Activated T-cell treated with anti-CD3 and anti-CD28 coated beads, Interleukin-2, amount 50 U/mL, for 4 hours (primary cell): ENCODE measurements at regions not wholly inside any gene's neighbourhood (a gene's known extent, or its start where the extent isn't known, plus 50 kb on each side); places are given as distances from the start of the nearest gene placed in this dataset.

Experiments
- ATAC-seq, 2 donors: fragments of 200-7000 bp; cut with Tn5 transposase; one replicate each; pipeline ENCODE4 v1.10.0; 2021
- DNase-seq: peaks from one replicate; pipeline ENCODE4 v3.0.0-alpha.2; 2020
- H3K27me3 Mint-ChIP-seq: one replicate; pipeline ENCODE4 v1.8.0; 2021; ENCODE audit warnings: low read depth, mixed read lengths
- H3K36me3 Mint-ChIP-seq: one replicate; pipeline ENCODE4 v1.8.0; 2022; ENCODE audit warnings: mixed read lengths; ENCODE audit not compliant: insufficient read depth
- H3K4me1 Mint-ChIP-seq: one replicate; pipeline ENCODE4 v1.8.0; 2021; ENCODE audit warnings: low read depth, mixed read lengths
- H3K4me3 Mint-ChIP-seq: one replicate; pipeline ENCODE4 v1.8.0; 2021; ENCODE audit warnings: mild to moderate bottlenecking, moderate library complexity, mixed read lengths
- H3K9me3 Mint-ChIP-seq: one replicate; pipeline ENCODE4 v1.8.0; 2021; ENCODE audit warnings: mixed read lengths

GRCh38 chr3:25021816-25022215 is 406.2 kb upstream of the RARB start:
- Mint-ChIP-seq H3K36me3 (no peaks in the 10 kb centered on the region), H3K4me3 (no peak overlapping the region), H3K9me3 (no peaks in the 10 kb centered on the region), H3K4me1 (no peaks in the 10 kb centered on the region), H3K27me3 (no peaks in the 10 kb centered on the region)
- ATAC-seq (no peak), DNase-seq (no peak)

GRCh38 chr3:25023876-25024275 is 404.2 kb upstream of the RARB start:
- Mint-ChIP-seq H3K9me3 (no peaks in the 10 kb centered on the region), H3K36me3 (no peaks in the 10 kb centered on the region), H3K4me1 (no peaks in the 10 kb centered on the region), H3K4me3 (no peak overlapping the region), H3K27me3 (no peaks in the 10 kb centered on the region)
- DNase-seq: no peak
- no peak for ATAC-seq

- Mint-ChIP-seq H3K9me3 (no peaks in the 10 kb centered on the region), H3K27me3 (no peaks in the 10 kb centered on the region), H3K4me3 (no peak overlapping the region), H3K36me3 (no peaks in the 10 kb centered on the region), H3K4me1 (no peaks in the 10 kb centered on the region)
- no peak for ATAC-seq
- DNase-seq: no peak
Observed at GRCh38 chr3:25025236-25025635, 402.8 kb upstream of the RARB start.

- H3K9me3 Mint-ChIP-seq: no peaks in the 10 kb centered on the region
- no peak for ATAC-seq
- H3K4me1 Mint-ChIP-seq: no peaks in the 10 kb centered on the region
- H3K36me3 Mint-ChIP-seq: no peaks in the 10 kb centered on the region
- no peak overlapping the region for H3K4me3 Mint-ChIP-seq
- DNase-seq: no peak
- H3K27me3 Mint-ChIP-seq: no peaks in the 10 kb centered on the region
Observed at GRCh38 chr3:25027650-25028049, 400.4 kb upstream of the RARB start.

- Mint-ChIP-seq H3K27me3 (no peaks in the 10 kb centered on the region), H3K4me3 (no peak overlapping the region), H3K36me3 (no peaks in the 10 kb centered on the region), H3K4me1 (no peaks in the 10 kb centered on the region), H3K9me3 (no peaks in the 10 kb centered on the region)
- no peak for DNase-seq
- no peak for ATAC-seq
Observed at GRCh38 chr3:25029820-25030219, 398.2 kb upstream of the RARB start.

- Mint-ChIP-seq H3K4me1 (no peaks in the 10 kb centered on the region), H3K9me3 (no peaks in the 10 kb centered on the region), H3K4me3 (no peak overlapping the region), H3K27me3 (no peaks in the 10 kb centered on the region), H3K36me3 (no peaks in the 10 kb centered on the region)
- ATAC-seq (no peak), DNase-seq (no peak)
Observed at GRCh38 chr3:25032344-25032743, 395.7 kb upstream of the RARB start.

GRCh38 chr3:25033407-25034029 is 394.5 kb upstream of the RARB start:
- Mint-ChIP-seq H3K4me3 (no peak overlapping the region), H3K4me1 (no peaks in the 10 kb centered on the region), H3K36me3 (no peaks in the 10 kb centered on the region), H3K27me3 (no peaks in the 10 kb centered on the region), H3K9me3 (no peaks in the 10 kb centered on the region)
- no peak for DNase-seq
- ATAC-seq: no peak

- Mint-ChIP-seq H3K4me1 (no peaks in the 10 kb centered on the region), H3K27me3 (no peaks in the 10 kb centered on the region), H3K36me3 (no peaks in the 10 kb centered on the region), H3K4me3 (no peak overlapping the region), H3K9me3 (no peaks in the 10 kb centered on the region)
- DNase-seq: no peak
- ATAC-seq: no peak
Observed at GRCh38 chr3:25035526-25035925, 392.5 kb upstream of the RARB start.

- H3K4me3 Mint-ChIP-seq: no peak overlapping the region
- no peaks in the 10 kb centered on the region for H3K27me3 Mint-ChIP-seq
- no peaks in the 10 kb centered on the region for H3K36me3 Mint-ChIP-seq
- ATAC-seq: no peak
- DNase-seq: no peak
- H3K9me3 Mint-ChIP-seq: no peaks in the 10 kb centered on the region
- no peaks in the 10 kb centered on the region for H3K4me1 Mint-ChIP-seq
Observed at GRCh38 chr3:25036633-25037032, 391.4 kb upstream of the RARB start.

- ATAC-seq (no peak), DNase-seq (no peak)
- Mint-ChIP-seq H3K4me1 (no peaks in the 10 kb centered on the region), H3K4me3 (no peak overlapping the region), H3K27me3 (no peaks in the 10 kb centered on the region), H3K9me3 (no peaks in the 10 kb centered on the region), H3K36me3 (no peaks in the 10 kb centered on the region)
Observed at GRCh38 chr3:25037049-25037547, 391.0 kb upstream of the RARB start.

- Mint-ChIP-seq H3K27me3 (no peaks in the 10 kb centered on the region), H3K4me3 (no peak overlapping the region), H3K4me1 (no peaks in the 10 kb centered on the region), H3K36me3 (no peaks in the 10 kb centered on the region), H3K9me3 (no peaks in the 10 kb centered on the region)
- ATAC-seq (no peak), DNase-seq (no peak)
Observed at GRCh38 chr3:25038271-25038670, 389.8 kb upstream of the RARB start.

- ATAC-seq: no peak
- no peak for DNase-seq
- Mint-ChIP-seq H3K9me3 (no peaks in the 10 kb centered on the region), H3K4me3 (no peak overlapping the region), H3K27me3 (no peaks in the 10 kb centered on the region), H3K36me3 (no peaks in the 10 kb centered on the region), H3K4me1 (no peaks in the 10 kb centered on the region)
Observed at GRCh38 chr3:25038922-25039321, 389.1 kb upstream of the RARB start.

GRCh38 chr3:25040748-25041147 is 387.3 kb upstream of the RARB start:
- Mint-ChIP-seq H3K27me3 (no peaks in the 10 kb centered on the region), H3K4me1 (no peaks in the 10 kb centered on the region), H3K9me3 (no peaks in the 10 kb centered on the region), H3K4me3 (no peak overlapping the region), H3K36me3 (no peaks in the 10 kb centered on the region)
- ATAC-seq (no peak), DNase-seq (no peak)

- no peaks in the 10 kb centered on the region for H3K36me3 Mint-ChIP-seq
- DNase-seq (no peak), ATAC-seq (no peak)
- no peaks in the 10 kb centered on the region for H3K9me3 Mint-ChIP-seq
- no peaks in the 10 kb centered on the region for H3K27me3 Mint-ChIP-seq
- no peaks in the 10 kb centered on the region for H3K4me1 Mint-ChIP-seq
- H3K4me3 Mint-ChIP-seq: no peak overlapping the region
Observed at GRCh38 chr3:25041871-25042584, 386.0 kb upstream of the RARB start.

GRCh38 chr3:25043177-25043576 is 384.9 kb upstream of the RARB start:
- DNase-seq: no peak
- Mint-ChIP-seq H3K4me3 (no peak overlapping the region), H3K36me3 (no peaks in the 10 kb centered on the region), H3K27me3 (no peaks in the 10 kb centered on the region), H3K9me3 (no peaks in the 10 kb centered on the region), H3K4me1 (no peaks in the 10 kb centered on the region)
- no peak for ATAC-seq
